ENCODE measurements at regions not wholly inside any gene's neighbourhood (a gene's known extent, or its start where the extent isn't known, plus 50 kb on each side); places are given as distances from the start of the nearest gene placed in this dataset.

GRCh38 chr11:27933992-27934829 is 173.7 kb downstream of the KIF18A start:
- no peak overlapping the region for H3K4me3 ChIP-seq (ENCODE audit: low read depth, low read length)
- TF ChIP-seq CTCF (IDR thresholded peaks at IDR 0.05; ENCODE audit: borderline replicate concordance, insufficient read depth, low read depth, low read length), result no peak

GRCh38 chr11:27931770-27932169 is 176.2 kb downstream of the KIF18A start:
- no peak for TF ChIP-seq CTCF (IDR thresholded peaks at IDR 0.05; ENCODE audit: borderline replicate concordance, insufficient read depth, low read depth, low read length)
- no peak overlapping the region for H3K4me3 ChIP-seq (ENCODE audit: low read depth, low read length)

- no peak for TF ChIP-seq CTCF (IDR thresholded peaks at IDR 0.05; ENCODE audit: borderline replicate concordance, insufficient read depth, low read depth, low read length)
- no peak overlapping the region for H3K4me3 ChIP-seq (ENCODE audit: low read depth, low read length)
These were observed 177.0 kb downstream of the KIF18A start for GRCh38 chr11:27930946-27931345.

- TF ChIP-seq CTCF (IDR thresholded peaks at IDR 0.05; ENCODE audit: borderline replicate concordance, insufficient read depth, low read depth, low read length), result no peak
- no peak overlapping the region for H3K4me3 ChIP-seq (ENCODE audit: low read depth, low read length)
These were observed 179.1 kb downstream of the KIF18A start for GRCh38 chr11:27928809-27929208.

- no peak overlapping the region for H3K4me3 ChIP-seq (ENCODE audit: low read depth, low read length)
- TF ChIP-seq CTCF (IDR thresholded peaks at IDR 0.05; ENCODE audit: borderline replicate concordance, insufficient read depth, low read depth, low read length), result no peak
These were observed 180.9 kb downstream of the KIF18A start for GRCh38 chr11:27926981-27927481.

GRCh38 chr11:27926486-27926885 is 181.5 kb downstream of the KIF18A start:
- no peak overlapping the region for H3K4me3 ChIP-seq (ENCODE audit: low read depth, low read length)
- TF ChIP-seq CTCF (IDR thresholded peaks at IDR 0.05; ENCODE audit: borderline replicate concordance, insufficient read depth, low read depth, low read length), result no peak

GRCh38 chr11:27921472-27921871 is 186.5 kb downstream of the KIF18A start:
- TF ChIP-seq CTCF (IDR thresholded peaks at IDR 0.05; ENCODE audit: borderline replicate concordance, insufficient read depth, low read depth, low read length), result no peak
- no peak overlapping the region for H3K4me3 ChIP-seq (ENCODE audit: low read depth, low read length)

All from GM12875 (cell line).